Uterus (tissue), 3 donors: ENCODE measurements at regions not wholly inside any gene's neighbourhood (a gene's known extent, or its start where the extent isn't known, plus 50 kb on each side); places are given as distances from the start of the nearest gene placed in this dataset.

Experiments used
- DNase-seq, 2 donors: peaks; one replicate each; pipeline ENCODE4 v3.0.0-alpha.2; 2019 to 2020
- H3K27ac ChIP-seq, 2 donors: fragments of 200-600 bp; sonication (generic); 1 replicate in 1 of 2; 2 replicates in 1 of 2; pipeline ENCODE4 v1.5.1; 2016 to 2018
- H3K27me3 ChIP-seq, 2 donors: fragments of 200-600 bp; sonication (generic); one replicate each; pipeline ENCODE4 v1.5.1; 2018 to 2019; ENCODE audit warnings: control low read depth in 1 of 2
- H3K36me3 ChIP-seq, 2 donors: fragments of 200-600 bp; sonication (generic); one replicate each; pipeline ENCODE4 v1.5.1; 2019; ENCODE audit warnings: control low read depth in 1 of 2
- H3K4me1 ChIP-seq, 2 donors: fragments of 200-600 bp; sonication (generic); one replicate each; pipeline ENCODE4 v1.5.1; 2018 to 2019; ENCODE audit warnings: control low read depth in 1 of 2
- H3K4me3 ChIP-seq, 2 donors: fragments of 200-600 bp; sonication (generic); 1 replicate in 1 of 2; 2 replicates in 1 of 2; pipeline ENCODE4 v1.5.1; 2018 to 2019; ENCODE audit warnings: mild to moderate bottlenecking in 1 of 2
- H3K9me3 ChIP-seq, 2 donors: fragments of 200-600 bp; sonication (generic); one replicate each; pipeline ENCODE4 v1.5.1; 2019; ENCODE audit warnings: control low read depth in 1 of 2
- CTCF ChIP-seq, 4 experiments: fragments of 200-600 bp in 2 of 4; fragments of 450-650 bp in 2 of 4; sonication (generic) in 2 of 4; IDR thresholded peaks; one replicate each; pipeline ENCODE4 v1.5.1; 2016 to 2019; ENCODE audit warnings: antibody characterized with exemption in 4 of 4, mild to moderate bottlenecking in 2 of 4, moderate library complexity in 1 of 4
- POLR2A ChIP-seq, 2 donors: fragments of 450-650 bp; IDR thresholded peaks; one replicate each; pipeline ENCODE4 v1.6.1; 2016; ENCODE audit warnings: antibody characterized with exemption in 2 of 2, mild to moderate bottlenecking in 1 of 2, moderate library complexity in 1 of 2
- intact Hi-C: fragments of 100-400 bp; cut with DNase I; formaldehyde crosslinking; loops from one replicate; pipeline ENCODE4 v1.15.1; 2023; ENCODE audit warnings: low total_unique reads
- donor health status: DM: yes; HTN: yes; CAD: no.

- H3K4me3 ChIP-seq, result no peak overlapping the region
- TF ChIP-seq CTCF (IDR thresholded peaks at IDR 0.05) (no peak), POLR2A (IDR thresholded peaks at IDR 0.05) (no peak)
- DNase-seq, result no peak
- no peaks in the 10 kb centered on the region for H3K36me3 ChIP-seq
- intact Hi-C loops, result no loop called here
- no peak overlapping the region for H3K27ac ChIP-seq
- H3K9me3 ChIP-seq, result no peaks in the 10 kb centered on the region
- no peaks in the 10 kb centered on the region for H3K27me3 ChIP-seq
- H3K4me1 ChIP-seq, result no peaks in the 10 kb centered on the region
These were observed 66.5 kb upstream of the KCNJ6 start for GRCh38 chr21:37982496-37983318.

- intact Hi-C loops, result no loop called here
- DNase-seq, result no peak
- Histone ChIP-seq H3K27ac (no peak overlapping the region), H3K4me3 (no peak overlapping the region), H3K36me3 (no peaks in the 10 kb centered on the region), H3K27me3 (no peaks in the 10 kb centered on the region), H3K4me1 (no peaks in the 10 kb centered on the region), H3K9me3 (no peaks in the 10 kb centered on the region)
- no peak for TF ChIP-seq POLR2A (IDR thresholded peaks at IDR 0.05)
- TF ChIP-seq CTCF (IDR thresholded peaks at IDR 0.05), result no peak
These were observed 67.3 kb upstream of the KCNJ6 start for GRCh38 chr21:37983336-37984095.

GRCh38 chr21:37984416-37984815 is 68.2 kb upstream of the KCNJ6 start:
- Histone ChIP-seq H3K36me3 (no peaks in the 10 kb centered on the region), H3K4me1 (no peaks in the 10 kb centered on the region), H3K9me3 (no peaks in the 10 kb centered on the region), H3K27ac (no peak overlapping the region), H3K4me3 (no peak overlapping the region), H3K27me3 (no peaks in the 10 kb centered on the region)
- intact Hi-C loops, result no loop called here
- DNase-seq, result no peak
- TF ChIP-seq CTCF (IDR thresholded peaks at IDR 0.05) (no peak), POLR2A (IDR thresholded peaks at IDR 0.05) (no peak)

GRCh38 chr21:37986000-37986399 is 69.7 kb upstream of the KCNJ6 start:
- Histone ChIP-seq H3K4me1 (no peaks in the 10 kb centered on the region), H3K27me3 (no peaks in the 10 kb centered on the region), H3K27ac (no peak overlapping the region), H3K9me3 (no peaks in the 10 kb centered on the region), H3K4me3 (no peak overlapping the region), H3K36me3 (no peaks in the 10 kb centered on the region)
- intact Hi-C loops, result no loop called here
- no peak for TF ChIP-seq POLR2A (IDR thresholded peaks at IDR 0.05)
- DNase-seq, result no peak

- no peaks in the 10 kb centered on the region for H3K36me3 ChIP-seq
- no peak overlapping the region for H3K27ac ChIP-seq
- no peak for TF ChIP-seq POLR2A (IDR thresholded peaks at IDR 0.05)
- no peak overlapping the region for H3K4me3 ChIP-seq
- no peaks in the 10 kb centered on the region for H3K9me3 ChIP-seq
- no peak for DNase-seq
- intact Hi-C loops, result no loop called here
- H3K27me3 ChIP-seq, result no peaks in the 10 kb centered on the region
- no peaks in the 10 kb centered on the region for H3K4me1 ChIP-seq
These were observed 70.6 kb upstream of the KCNJ6 start for GRCh38 chr21:37986751-37987399.

GRCh38 chr21:37987668-37988067 is 71.4 kb upstream of the KCNJ6 start:
- TF ChIP-seq POLR2A (IDR thresholded peaks at IDR 0.05) (no peak), CTCF (IDR thresholded peaks at IDR 0.05) (no peak)
- intact Hi-C loops, result no loop called here
- Histone ChIP-seq H3K27me3 (no peaks in the 10 kb centered on the region), H3K36me3 (no peaks in the 10 kb centered on the region), H3K4me3 (no peak overlapping the region), H3K27ac (no peak overlapping the region), H3K9me3 (no peaks in the 10 kb centered on the region), H3K4me1 (no peaks in the 10 kb centered on the region)
- no peak for DNase-seq
